ENCODE measurements at regions not wholly inside any gene's neighbourhood (a gene's known extent, or its start where the extent isn't known, plus 50 kb on each side); places are given as distances from the start of the nearest gene placed in this dataset.

- Histone ChIP-seq H4K20me1 (ENCODE audit: insufficient read depth) (no peaks in the 10 kb centered on the region), H3K9me2 (ENCODE audit: insufficient read depth) (no peaks in the 10 kb centered on the region), H3K4me3 (replicated peaks in 1 of 2; ENCODE audit: low read depth in 1 of 2, low read length in 2 of 2) (no peak overlapping the region), H3K4me2 (ENCODE audit: low read length) (no peak overlapping the region), H2AFZ (ENCODE audit: low read depth, low read length, poor library complexity, severe bottlenecking) (no peak overlapping the region), H3K9ac (ENCODE audit: low read length) (no peak overlapping the region), H3K36me3 (ENCODE audit: control insufficient read depth in 1 of 2, insufficient read depth in 2 of 2, low read length in 2 of 2) (no peaks in the 10 kb centered on the region), H3K4me1 (ENCODE audit: control insufficient read depth in 1 of 2, insufficient read depth in 2 of 2, low read length in 2 of 2) (no peaks in the 10 kb centered on the region), H3K9me3 (ENCODE audit: control insufficient read depth in 1 of 2, insufficient read depth in 1 of 2, low read depth in 1 of 2, low read length in 2 of 2) (no peaks in the 10 kb centered on the region), H3K27me3 (ENCODE audit: insufficient read depth, low read length) (no peaks in the 10 kb centered on the region), H3K27ac (ENCODE audit: low read depth, low read length) (no peak overlapping the region), H3K79me2 (ENCODE audit: insufficient read depth, low read length) (no peaks in the 10 kb centered on the region)
- TF ChIP-seq SRF (IDR thresholded peaks at IDR 0.05; ENCODE audit: low read depth), result no peak
- TF ChIP-seq ZFX (IDR thresholded peaks at IDR 0.05), result no peak
- TF ChIP-seq SP1 (IDR thresholded peaks at IDR 0.05; ENCODE audit: low read depth), result no peak
- TF ChIP-seq EZH2phosphoT487 (IDR thresholded peaks at IDR 0.05; ENCODE audit: borderline replicate concordance), result no peak
- TF ChIP-seq ZBTB33 (IDR thresholded peaks at IDR 0.05; ENCODE audit: extremely low read depth, insufficient replicate concordance, low read length), result no peak
- no peak for TF ChIP-seq MAX (IDR thresholded peaks at IDR 0.05)
- no peak for TF ChIP-seq SIN3A (IDR thresholded peaks at IDR 0.05; ENCODE audit: low read depth)
- no peak for TF ChIP-seq JUND (IDR thresholded peaks at IDR 0.05)
- TF ChIP-seq POLR2A (IDR thresholded peaks at IDR 0.05; ENCODE audit: borderline replicate concordance, extremely low read depth, insufficient read depth, insufficient read length), result no peak
- TF ChIP-seq CBX3 (IDR thresholded peaks at IDR 0.05; ENCODE audit: low read depth), result no peak
- TF ChIP-seq YY1 (IDR thresholded peaks at IDR 0.05; ENCODE audit: extremely low read depth, insufficient replicate concordance, low read depth, low read length), result no peak
- no peak for ATAC-seq
- BruUV-seq (replicated peaks), result no TSS peak
- ChIA-PET CTCF (no interaction called here), POLR2A (no interaction called here), RAD21 (ENCODE audit: low non-redundant PET in 1 of 2, low total read pairs in 2 of 2, uncharacterized antibody in 2 of 2, unreplicated experiment in 2 of 2) (no interaction called here)
- intact Hi-C loops (cut with micrococcal nuclease), result no loop called here
- DNase-seq (ENCODE audit: low read depth, low spot score), result no peak
These were observed 155.6 kb upstream of the TAS2R1 start for GRCh38 chr5:9785751-9786150.
